ENCODE measurements at regions not wholly inside any gene's neighbourhood (a gene's known extent, or its start where the extent isn't known, plus 50 kb on each side); places are given as distances from the start of the nearest gene placed in this dataset.

DNA sequence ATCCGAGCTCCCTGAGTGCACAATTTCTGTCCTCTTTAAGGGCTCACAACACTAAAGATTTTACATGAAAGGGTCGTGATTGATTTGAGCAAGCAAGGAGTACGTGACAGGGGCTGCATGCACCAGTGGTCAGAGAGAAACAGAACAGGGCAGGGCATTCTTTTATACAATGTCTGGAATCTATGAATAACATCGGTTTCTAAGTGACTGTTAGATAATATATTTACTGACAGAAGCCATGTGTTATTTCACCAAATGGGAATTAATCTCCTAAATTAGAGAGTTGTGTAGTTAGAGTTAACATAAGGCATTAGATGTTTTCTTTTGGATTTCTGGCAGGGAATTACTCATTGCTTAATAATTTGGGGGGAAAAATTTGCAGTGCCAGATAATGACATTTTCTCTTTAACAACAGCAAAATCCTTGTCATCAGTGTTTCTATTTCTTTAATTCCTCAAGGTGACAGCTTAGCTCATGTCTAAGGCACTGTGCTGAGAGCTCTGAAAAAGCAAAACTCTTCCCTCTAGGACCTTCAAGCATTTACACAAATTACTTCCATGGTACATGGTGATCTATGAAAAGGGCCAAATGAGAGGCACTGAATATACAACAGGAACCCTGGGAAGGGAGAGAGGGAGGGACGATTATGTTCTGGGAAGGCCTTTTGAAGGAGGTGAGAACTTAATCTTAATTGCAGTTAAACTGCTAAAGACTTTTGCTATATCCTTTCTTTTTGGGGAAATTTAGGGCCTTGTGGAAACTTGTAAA, 145.0 kb downstream of the RTL3 start:
- DNase-seq, result no peak
- in situ Hi-C loops (cut with HindIII; ENCODE audit: low pct_ligation_motif_present, low pct_unique_long_range_greater_than_20kb, low sequenced_read_pairs), result no loop called here

DNA sequence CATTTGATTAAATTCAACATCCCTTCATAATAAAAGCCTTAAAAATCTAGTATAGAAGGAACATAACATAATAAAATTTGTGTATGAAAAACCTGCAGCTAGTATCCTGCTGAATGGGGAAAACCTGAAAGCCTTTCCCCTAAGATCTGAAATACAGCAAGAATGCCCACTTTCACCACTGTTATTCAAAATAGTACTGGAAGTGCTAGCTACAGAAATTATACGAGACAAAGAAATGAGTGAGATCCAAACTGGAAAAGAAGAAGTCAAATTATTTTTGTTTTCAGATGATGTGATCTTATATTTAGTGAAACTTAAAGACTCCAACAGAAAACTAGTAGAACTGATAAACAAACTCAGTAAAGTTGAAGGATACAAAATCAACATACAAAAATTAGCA, 152.9 kb downstream of the RTL3 start:
- in situ Hi-C loops (cut with HindIII; ENCODE audit: low pct_ligation_motif_present, low pct_unique_long_range_greater_than_20kb, low sequenced_read_pairs), result no loop called here
- no peak for DNase-seq

DNA sequence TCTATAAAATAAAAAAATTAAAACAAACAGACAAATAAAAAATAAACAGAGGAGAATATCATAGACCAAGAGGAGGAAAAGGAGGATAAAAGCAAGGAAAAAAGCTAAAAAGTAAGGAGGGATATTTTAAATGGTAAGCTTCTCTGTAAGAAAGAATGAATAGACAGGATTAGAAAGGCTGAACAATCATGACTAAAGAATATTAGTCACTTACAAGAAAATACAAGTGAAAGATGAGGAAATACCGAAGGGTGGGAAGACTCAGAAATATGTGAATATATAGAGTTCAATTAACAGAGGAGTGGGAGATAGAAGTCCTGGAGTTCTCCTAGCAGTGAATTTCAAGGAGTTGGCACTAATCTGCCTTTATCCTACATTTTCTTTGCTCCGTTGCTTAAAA, 162.6 kb downstream of the RTL3 start:
- in situ Hi-C loops (cut with HindIII; ENCODE audit: low pct_ligation_motif_present, low pct_unique_long_range_greater_than_20kb, low sequenced_read_pairs), result no loop called here
- no peak for DNase-seq

DNA sequence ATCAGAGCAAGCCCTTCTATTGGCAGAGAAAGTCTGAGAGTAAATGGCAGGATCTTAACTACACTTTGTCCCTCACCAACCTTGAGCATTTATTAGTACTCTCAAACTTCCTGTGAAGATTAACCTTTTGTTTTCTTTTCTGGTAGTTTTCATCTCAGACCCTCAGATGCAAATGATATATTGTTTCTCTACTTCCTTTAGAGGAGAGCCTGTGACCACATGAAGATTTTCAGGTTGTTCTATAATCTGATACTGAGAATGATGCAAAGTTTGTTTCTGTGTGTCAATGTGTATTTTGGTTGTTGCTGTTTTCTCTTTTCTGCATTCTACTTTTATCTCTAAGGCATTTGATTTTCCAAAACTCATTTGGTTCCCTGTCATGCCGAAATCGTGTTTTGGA, 165.8 kb upstream of the CYSLTR1 start:
- in situ Hi-C loops (cut with HindIII; ENCODE audit: low pct_ligation_motif_present, low pct_unique_long_range_greater_than_20kb, low sequenced_read_pairs), result no loop called here

DNA sequence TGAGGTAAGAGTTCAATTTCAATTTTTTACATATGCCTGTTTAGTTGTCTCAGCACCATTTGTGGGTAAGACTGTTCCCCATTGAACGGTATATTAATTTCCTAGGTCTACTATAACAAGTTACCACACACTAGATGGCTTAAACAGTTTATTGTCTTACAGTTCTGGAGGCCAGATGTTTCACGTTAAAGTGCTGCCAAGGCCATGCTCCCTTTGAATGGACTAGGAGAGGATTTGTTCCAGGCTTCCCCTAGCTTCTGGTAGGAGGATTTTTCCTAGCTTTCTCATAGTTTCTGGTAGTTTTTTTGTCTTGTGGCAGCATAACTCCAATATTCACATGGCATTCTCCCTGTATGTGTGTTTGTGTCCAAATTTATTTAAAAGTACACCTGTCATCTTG, 149.3 kb upstream of the CYSLTR1 start:
- in situ Hi-C loops (cut with HindIII; ENCODE audit: low pct_ligation_motif_present, low pct_unique_long_range_greater_than_20kb, low sequenced_read_pairs), result no loop called here
- DNase-seq, result no peak

More for the DNA sequence above, 165.8 kb upstream of the CYSLTR1 start:
- no peak for DNase-seq

DNA sequence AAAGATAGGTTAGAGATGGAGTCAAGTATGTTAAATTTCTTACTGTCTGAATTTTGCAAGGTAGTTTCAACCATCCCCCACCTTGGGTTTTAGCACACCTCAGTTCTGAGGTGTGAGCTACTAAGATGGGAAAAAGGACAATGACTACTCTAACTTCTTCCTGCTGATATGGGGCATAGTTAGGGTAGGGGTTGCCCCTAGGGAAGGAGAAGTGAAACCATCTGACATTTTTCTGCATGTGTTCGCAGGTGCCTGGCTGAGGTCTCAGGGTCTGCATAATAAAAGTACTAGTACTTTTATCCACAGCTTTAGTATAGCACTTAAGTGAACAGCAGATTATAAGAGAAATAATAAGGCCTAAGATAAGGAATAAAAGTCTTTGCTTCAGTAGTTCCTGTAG, 129.5 kb upstream of the CYSLTR1 start:
- no peak for DNase-seq
- in situ Hi-C loops (cut with HindIII; ENCODE audit: low pct_ligation_motif_present, low pct_unique_long_range_greater_than_20kb, low sequenced_read_pairs), result no loop called here

DNA sequence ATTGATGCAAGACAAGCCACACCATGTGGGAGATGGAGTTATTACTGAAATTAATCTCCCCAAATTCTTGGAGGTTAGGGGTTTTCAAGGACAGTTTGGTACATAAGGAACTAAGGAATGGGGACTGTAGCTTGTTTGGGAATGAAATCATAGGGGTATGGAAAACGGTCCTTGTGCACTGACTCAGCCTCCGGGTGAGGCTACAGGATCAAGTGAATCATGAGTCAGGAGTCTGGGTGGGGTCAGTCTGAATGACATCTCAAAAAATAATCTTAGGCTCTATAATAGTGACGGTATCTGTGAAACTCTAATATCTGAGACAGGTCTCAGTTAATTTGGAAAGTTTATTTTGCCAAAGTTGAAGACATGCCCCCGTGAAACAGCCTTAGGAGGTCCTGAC, 128.5 kb upstream of the CYSLTR1 start:
- DNase-seq, result no peak
- in situ Hi-C loops (cut with HindIII; ENCODE audit: low pct_ligation_motif_present, low pct_unique_long_range_greater_than_20kb, low sequenced_read_pairs), result no loop called here

DNA sequence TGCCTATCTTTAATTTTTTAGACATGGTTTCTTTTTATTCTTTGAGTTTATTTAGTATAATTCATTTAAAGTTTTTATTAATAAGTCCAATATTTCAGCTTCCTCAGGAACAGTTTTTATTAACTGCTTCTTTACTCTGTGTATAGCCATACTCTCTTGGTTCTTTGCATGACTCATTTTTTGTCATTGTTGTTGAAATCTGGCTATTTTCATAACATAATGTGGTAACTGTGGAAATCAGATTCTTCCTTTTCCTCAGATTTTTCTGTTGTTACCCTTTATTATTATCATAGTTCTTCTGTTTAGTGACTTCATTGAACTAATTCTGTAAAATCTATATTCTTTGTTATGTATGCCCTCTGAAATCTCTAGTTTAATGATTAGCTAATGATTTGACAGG, 124.9 kb upstream of the CYSLTR1 start:
- in situ Hi-C loops (cut with HindIII; ENCODE audit: low pct_ligation_motif_present, low pct_unique_long_range_greater_than_20kb, low sequenced_read_pairs), result no loop called here
- DNase-seq, result no peak

DNA sequence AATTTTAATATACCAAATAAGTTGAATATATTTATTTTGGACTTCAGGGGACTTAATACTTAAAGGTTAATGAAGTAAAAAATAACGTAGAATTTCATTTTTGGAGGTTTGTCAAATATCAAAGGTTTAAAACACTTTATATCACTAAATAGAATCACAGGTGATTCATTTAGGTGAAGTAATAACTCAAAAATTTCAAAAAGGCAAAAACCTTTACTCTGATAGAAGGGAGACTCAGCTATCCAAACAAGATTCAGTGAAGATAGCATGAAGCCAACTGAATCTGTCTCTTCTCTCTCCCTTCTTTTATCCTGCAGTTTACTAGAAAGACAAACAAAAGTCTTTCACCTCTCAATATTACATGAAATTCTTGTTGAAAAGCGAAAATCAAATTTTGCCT, 110.2 kb upstream of the CYSLTR1 start:
- in situ Hi-C loops (cut with HindIII; ENCODE audit: low pct_ligation_motif_present, low pct_unique_long_range_greater_than_20kb, low sequenced_read_pairs), result no loop called here
- DNase-seq, result no peak

DNA sequence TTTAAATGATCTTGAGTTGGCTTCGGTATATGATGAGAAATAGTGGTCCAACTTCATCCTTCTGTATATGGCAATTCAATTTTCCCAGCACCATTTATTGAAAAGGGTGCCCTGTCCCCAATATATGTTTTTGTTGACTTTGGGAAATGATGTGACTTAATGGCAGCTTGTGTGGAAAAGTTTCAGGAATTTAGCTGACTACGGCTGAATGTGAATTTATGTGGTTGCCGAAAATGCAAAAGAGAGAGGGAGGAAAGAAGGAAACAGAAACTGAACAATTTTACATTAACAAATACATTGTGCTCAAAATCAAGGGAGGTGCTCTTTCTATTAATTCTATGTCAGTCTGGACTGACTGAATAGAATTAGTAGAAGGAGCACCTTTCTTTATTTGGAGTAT, 101.8 kb upstream of the CYSLTR1 start:
- in situ Hi-C loops (cut with HindIII; ENCODE audit: low pct_ligation_motif_present, low pct_unique_long_range_greater_than_20kb, low sequenced_read_pairs), result no loop called here
- no peak for DNase-seq

DNA sequence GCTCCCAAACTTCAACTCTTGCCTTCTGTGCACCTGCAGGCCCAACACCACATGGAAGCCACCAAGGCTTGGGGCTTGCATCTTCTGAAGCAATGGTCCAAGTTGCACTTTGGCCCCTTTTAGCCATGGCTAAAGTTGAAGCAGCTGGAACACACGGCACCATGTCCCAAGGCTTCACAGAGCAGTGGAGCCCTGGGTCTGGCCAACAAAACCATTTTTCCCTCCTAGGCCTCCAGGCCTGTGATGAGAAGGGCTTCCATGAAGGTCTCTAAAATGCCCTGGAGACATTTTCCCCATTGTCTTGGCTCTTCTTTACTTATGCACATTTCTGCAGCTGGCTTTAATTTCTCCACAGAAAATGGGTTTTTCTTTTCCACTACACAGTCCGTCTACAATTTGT, 61.3 kb upstream of the CYSLTR1 start:
- in situ Hi-C loops (cut with HindIII; ENCODE audit: low pct_ligation_motif_present, low pct_unique_long_range_greater_than_20kb, low sequenced_read_pairs), result no loop called here
- no peak for DNase-seq

DNA sequence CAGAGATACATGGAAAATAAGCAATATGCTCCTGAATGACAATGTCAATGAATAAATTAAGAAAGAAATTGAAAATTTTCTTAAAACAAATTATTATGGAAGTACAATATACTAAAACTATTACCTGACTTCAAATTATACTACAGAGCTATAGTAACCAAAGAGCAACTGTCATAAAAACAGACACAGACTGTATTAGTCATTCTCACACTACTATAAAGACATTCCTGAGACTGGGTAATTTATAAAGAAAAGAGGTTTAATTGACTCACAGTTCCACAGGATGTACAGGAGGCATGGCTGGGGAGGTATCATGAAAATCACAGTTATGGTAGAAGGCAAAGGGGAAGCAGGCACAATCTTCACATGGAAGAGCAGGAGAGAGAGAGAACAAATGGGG, 60.0 kb upstream of the CYSLTR1 start:
- in situ Hi-C loops (cut with HindIII; ENCODE audit: low pct_ligation_motif_present, low pct_unique_long_range_greater_than_20kb, low sequenced_read_pairs), result no loop called here
- DNase-seq, result no peak

DNA sequence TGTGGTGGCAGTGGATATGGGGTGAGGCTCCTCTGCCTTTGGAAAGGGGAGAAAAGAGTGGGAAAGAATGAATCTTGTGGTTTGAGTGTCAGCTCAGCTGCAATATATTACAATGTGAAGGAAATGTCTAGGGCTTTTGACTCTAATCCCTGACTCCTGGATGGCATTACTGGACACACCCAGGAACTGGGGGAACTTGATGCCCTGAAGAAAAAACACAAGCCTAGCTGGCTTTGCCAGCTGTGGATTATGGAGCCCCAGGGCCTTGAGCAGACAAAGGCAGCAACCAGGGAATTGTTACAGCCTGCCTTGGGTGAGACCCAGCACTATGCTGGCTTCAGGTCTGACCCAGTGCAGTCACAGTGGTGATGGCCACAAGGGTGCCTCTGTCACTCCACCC, 57.1 kb upstream of the CYSLTR1 start:
- DNase-seq, result no peak
- in situ Hi-C loops (cut with HindIII; ENCODE audit: low pct_ligation_motif_present, low pct_unique_long_range_greater_than_20kb, low sequenced_read_pairs), result no loop called here

DNA sequence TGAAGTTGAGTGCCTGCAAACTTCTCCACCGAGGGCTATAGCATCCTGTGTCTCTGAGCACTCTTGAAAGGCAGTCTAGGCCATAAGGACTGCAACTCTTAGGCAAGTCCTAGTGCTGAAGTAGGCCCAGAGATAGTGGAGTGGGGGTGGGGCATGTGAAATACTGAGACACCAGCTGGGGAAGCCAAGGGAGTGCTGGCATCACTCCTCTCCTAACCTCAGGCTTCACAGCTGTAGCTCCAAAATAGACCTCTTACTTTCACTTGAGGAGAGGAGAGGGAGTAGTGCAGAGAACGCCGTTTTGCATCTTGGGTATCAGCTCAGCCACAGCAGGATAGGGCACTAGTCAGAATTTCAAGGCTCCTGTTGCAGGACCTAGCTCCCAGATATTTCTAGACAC, 56.2 kb upstream of the CYSLTR1 start:
- in situ Hi-C loops (cut with HindIII; ENCODE audit: low pct_ligation_motif_present, low pct_unique_long_range_greater_than_20kb, low sequenced_read_pairs), result no loop called here
- no peak for DNase-seq

DNA sequence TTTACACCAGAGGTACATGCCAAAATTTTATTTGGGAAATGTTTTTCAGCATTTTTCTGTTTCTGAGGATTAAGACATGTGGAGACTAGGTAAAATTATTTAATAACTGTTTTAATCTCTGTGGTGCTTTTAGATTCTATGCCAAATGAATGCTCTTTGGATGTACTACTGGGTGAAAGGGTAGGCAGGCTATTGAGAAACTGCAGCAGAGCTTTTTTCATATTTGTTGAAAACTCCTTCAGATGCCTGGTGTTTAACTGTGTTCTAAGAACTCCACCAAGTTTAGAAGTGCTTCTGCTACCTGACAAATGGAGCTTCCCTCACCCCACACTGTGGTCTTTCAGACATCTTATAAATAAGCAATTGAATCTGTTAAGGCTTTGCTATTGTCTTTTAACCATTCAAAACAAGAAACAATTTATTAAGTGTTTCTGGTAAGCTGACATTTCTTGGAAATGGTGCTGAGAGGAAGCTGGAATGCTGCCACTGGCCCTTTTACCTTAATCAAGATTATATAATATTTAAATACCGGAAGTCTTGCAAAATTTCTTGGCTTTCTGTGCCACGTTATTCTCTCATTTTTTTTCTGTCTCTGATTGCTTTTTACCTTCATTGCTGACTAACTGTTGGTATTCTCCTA, 51.2 kb upstream of the CYSLTR1 start:
- in situ Hi-C loops (cut with HindIII; ENCODE audit: low pct_ligation_motif_present, low pct_unique_long_range_greater_than_20kb, low sequenced_read_pairs), result no loop called here
- DNase-seq, result no peak

All from ACHN (cell line).